K562 (cell line): ENCODE measurements at regions not wholly inside any gene's neighbourhood (a gene's known extent, or its start where the extent isn't known, plus 50 kb on each side); places are given as distances from the start of the nearest gene placed in this dataset.

ENCODE experiments used
- ETV1 ChIP-seq: fragments of 450-650 bp; conservative IDR thresholded peaks from 2 replicates; pipeline ENCODE4 v1.6.1; 2016; ENCODE audit warnings: missing genetic modification characterization, control low read depth, low read depth, missing compliant biosample characterization
- EWSR1 ChIP-seq: fragments of 450-650 bp; IDR thresholded peaks from 2 replicates; pipeline ENCODE4 v1.6.1; 2018; ENCODE audit warnings: borderline replicate concordance, mild to moderate bottlenecking, low read depth, moderate library complexity; ENCODE audit not compliant: partially characterized antibody
- GTF2E2 ChIP-seq: fragments of 200-800 bp; sonication (Bioruptor generic); IDR thresholded peaks from 2 replicates; pipeline ENCODE4 v1.6.1; 2016; ENCODE audit warnings: missing genetic modification characterization, missing compliant biosample characterization
- KDM4B ChIP-seq, 2 experiments: fragments of 450-650 bp in 1 of 2; sonication (generic) in 1 of 2; IDR thresholded peaks; 2 replicates each; pipeline ENCODE4 v1.6.1; 2016 to 2017; ENCODE audit warnings: borderline replicate concordance in 2 of 2, antibody characterized with exemption in 1 of 2, low read depth in 1 of 2, mild to moderate bottlenecking in 1 of 2
- MAFK ChIP-seq: IDR thresholded peaks from 2 replicates; pipeline ENCODE4 v1.6.1; 2011; ENCODE audit warnings: low read length, improper control_type of control experiment
- RBM39 ChIP-seq: fragments of 200-400 bp; formaldehyde crosslinking; optimal IDR thresholded peaks from 2 replicates; pipeline ENCODE3; 2018; ENCODE audit warnings: low read depth, low read length
- SETDB1 ChIP-seq: IDR thresholded peaks from one replicate; pipeline ENCODE4 v1.6.1; 2012; ENCODE audit warnings: low read length, control low read depth, inconsistent platforms
- ZNF263 ChIP-seq: sonication (generic); formaldehyde crosslinking; IDR thresholded peaks from 2 replicates; pipeline ENCODE4 v1.8.0; 2022; ENCODE audit warnings: mild to moderate bottlenecking, missing genetic modification reagents, borderline replicate concordance
- ZNF76 ChIP-seq: fragments of 250-450 bp; sonication (Bioruptor Pico); IDR thresholded peaks from 2 replicates; pipeline ENCODE4 v1.4.0; 2020; ENCODE audit warnings: mild to moderate bottlenecking, moderate library complexity, borderline replicate concordance
- TF ChIP-seq, protein P1 (sequence below): sonication (generic); formaldehyde crosslinking; IDR thresholded peaks from 2 replicates; pipeline ENCODE4 v1.8.1; 2022; ENCODE audit warnings: missing genetic modification reagents
- TF ChIP-seq, protein P2 (sequence below): fragments of 450-650 bp; IDR thresholded peaks from 2 replicates; pipeline ENCODE4 v1.6.1; 2016; ENCODE audit warnings: low read depth, mild to moderate bottlenecking, moderate library complexity
- TF ChIP-seq, protein P3 (sequence below): IDR thresholded peaks from 3 replicates; pipeline ENCODE4 v1.6.1; 2011; ENCODE audit warnings: borderline replicate concordance, mild to moderate bottlenecking, moderate library complexity; ENCODE audit not compliant: insufficient read length; ENCODE audit errors: extremely low read depth
- TF ChIP-seq, protein P4 (sequence below): fragments of 250-450 bp; sonication (Bioruptor Pico); IDR thresholded peaks from 2 replicates; pipeline ENCODE4 v1.5.0; 2021; ENCODE audit warnings: mild to moderate bottlenecking, borderline replicate concordance

DNA sequence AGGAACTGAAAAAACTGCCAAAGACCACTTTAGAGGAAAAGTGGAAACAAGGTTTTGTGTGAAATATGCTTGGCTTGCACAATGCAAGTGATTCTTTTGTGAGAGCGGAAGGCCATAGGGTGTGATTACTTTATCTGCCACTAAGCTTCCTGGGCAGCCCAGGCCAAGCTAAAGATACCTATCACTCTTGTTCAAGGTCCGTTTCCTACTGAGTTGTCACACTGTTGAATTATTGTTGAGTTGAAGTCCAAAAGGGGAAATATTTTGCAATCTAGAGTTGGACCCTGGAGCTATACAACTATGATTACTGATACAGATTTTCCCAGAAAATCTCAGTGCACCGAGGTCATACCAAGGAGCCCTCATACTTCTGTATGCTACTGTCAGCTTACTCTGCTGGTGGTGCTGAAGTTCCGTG lies 72.7 kb upstream of the CTAGE1 start (continued):
- TF ChIP-seq MAFK, result peak; percentile 93
- no peak for TF ChIP-seq ZNF263 (CRISPR knock-in tag)
- TF ChIP-seq, protein P1, sequence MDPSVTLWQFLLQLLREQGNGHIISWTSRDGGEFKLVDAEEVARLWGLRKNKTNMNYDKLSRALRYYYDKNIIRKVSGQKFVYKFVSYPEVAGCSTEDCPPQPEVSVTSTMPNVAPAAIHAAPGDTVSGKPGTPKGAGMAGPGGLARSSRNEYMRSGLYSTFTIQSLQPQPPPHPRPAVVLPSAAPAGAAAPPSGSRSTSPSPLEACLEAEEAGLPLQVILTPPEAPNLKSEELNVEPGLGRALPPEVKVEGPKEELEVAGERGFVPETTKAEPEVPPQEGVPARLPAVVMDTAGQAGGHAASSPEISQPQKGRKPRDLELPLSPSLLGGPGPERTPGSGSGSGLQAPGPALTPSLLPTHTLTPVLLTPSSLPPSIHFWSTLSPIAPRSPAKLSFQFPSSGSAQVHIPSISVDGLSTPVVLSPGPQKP (CRISPR knock-in tag), result no peak
- TF ChIP-seq, protein P2, sequence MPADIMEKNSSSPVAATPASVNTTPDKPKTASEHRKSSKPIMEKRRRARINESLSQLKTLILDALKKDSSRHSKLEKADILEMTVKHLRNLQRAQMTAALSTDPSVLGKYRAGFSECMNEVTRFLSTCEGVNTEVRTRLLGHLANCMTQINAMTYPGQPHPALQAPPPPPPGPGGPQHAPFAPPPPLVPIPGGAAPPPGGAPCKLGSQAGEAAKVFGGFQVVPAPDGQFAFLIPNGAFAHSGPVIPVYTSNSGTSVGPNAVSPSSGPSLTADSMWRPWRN, result 0 out of 2 replicates have a peak, but pooled peaks have one; percentile 16
- no peak for TF ChIP-seq GTF2E2 (tag)
- no peak for TF ChIP-seq RBM39
- TF ChIP-seq, protein P3, sequence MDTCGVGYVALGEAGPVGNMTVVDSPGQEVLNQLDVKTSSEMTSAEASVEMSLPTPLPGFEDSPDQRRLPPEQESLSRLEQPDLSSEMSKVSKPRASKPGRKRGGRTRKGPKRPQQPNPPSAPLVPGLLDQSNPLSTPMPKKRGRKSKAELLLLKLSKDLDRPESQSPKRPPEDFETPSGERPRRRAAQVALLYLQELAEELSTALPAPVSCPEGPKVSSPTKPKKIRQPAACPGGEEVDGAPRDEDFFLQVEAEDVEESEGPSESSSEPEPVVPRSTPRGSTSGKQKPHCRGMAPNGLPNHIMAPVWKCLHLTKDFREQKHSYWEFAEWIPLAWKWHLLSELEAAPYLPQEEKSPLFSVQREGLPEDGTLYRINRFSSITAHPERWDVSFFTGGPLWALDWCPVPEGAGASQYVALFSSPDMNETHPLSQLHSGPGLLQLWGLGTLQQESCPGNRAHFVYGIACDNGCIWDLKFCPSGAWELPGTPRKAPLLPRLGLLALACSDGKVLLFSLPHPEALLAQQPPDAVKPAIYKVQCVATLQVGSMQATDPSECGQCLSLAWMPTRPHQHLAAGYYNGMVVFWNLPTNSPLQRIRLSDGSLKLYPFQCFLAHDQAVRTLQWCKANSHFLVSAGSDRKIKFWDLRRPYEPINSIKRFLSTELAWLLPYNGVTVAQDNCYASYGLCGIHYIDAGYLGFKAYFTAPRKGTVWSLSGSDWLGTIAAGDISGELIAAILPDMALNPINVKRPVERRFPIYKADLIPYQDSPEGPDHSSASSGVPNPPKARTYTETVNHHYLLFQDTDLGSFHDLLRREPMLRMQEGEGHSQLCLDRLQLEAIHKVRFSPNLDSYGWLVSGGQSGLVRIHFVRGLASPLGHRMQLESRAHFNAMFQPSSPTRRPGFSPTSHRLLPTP, result no peak
- TF ChIP-seq ZNF76 (CRISPR knock-in tag), result no peak
- TF ChIP-seq SETDB1, result no peak
- TF ChIP-seq, protein P4, sequence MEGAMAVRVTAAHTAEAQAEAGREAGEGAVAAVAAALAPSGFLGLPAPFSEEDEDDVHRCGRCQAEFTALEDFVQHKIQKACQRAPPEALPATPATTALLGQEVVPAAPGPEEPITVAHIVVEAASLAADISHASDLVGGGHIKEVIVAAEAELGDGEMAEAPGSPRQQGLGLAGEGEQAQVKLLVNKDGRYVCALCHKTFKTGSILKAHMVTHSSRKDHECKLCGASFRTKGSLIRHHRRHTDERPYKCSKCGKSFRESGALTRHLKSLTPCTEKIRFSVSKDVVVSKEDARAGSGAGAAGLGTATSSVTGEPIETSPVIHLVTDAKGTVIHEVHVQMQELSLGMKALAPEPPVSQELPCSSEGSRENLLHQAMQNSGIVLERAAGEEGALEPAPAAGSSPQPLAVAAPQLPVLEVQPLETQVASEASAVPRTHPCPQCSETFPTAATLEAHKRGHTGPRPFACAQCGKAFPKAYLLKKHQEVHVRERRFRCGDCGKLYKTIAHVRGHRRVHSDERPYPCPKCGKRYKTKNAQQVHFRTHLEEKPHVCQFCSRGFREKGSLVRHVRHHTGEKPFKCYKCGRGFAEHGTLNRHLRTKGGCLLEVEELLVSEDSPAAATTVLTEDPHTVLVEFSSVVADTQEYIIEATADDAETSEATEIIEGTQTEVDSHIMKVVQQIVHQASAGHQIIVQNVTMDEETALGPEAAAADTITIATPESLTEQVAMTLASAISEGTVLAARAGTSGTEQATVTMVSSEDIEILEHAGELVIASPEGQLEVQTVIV (CRISPR knock-in tag), result no peak
- no peak for TF ChIP-seq EWSR1
- peak; percentile 77 for TF ChIP-seq ETV1 (tag)
- no peak for TF ChIP-seq KDM4B (IDR thresholded peaks at IDR 0.05; ENCODE audit: borderline replicate concordance in 2 of 2, low read depth in 1 of 2)
